ENCODE measurements at regions not wholly inside any gene's neighbourhood (a gene's known extent, or its start where the extent isn't known, plus 50 kb on each side); places are given as distances from the start of the nearest gene placed in this dataset.

DNA sequence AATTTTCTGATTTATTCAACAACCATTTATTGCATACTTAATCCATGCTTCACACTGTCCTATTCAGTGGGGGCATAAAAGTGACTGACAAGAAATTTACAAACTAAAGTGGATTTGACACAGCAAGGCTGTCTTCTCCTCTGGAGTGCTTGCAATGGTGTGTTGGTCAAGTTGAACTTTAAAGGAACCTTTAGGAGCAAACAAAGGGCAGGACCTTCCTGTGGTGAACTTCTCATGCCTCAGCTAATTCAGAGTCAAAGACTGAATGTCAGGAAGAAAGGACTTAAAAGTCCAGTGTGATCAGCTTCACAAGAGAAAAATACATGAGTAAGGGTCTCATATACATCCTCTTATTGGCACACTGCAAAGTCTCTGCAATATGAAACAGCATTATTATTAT, 60.8 kb upstream of the TENT5A start:
- no peak for ATAC-seq

DNA sequence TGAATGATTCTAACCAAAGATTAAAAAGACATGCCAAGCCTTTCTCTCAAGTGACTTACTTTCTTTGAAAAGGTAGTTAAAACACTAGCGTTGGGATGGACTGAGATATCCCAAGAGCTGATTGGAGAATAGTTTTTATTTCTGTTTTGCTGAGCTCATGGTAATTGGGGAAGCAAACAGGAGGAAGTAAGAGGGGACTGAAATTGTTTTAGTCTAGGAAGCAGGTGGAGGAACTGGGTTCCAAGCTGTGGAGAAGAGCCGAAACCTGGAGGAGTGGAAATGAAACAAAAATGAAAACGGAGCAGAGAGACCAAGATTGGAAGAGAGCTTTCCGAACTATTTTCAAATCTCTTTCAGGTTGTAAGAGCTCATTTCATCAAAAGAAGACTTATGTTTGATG, 59.9 kb upstream of the TENT5A start:
- ATAC-seq, result no peak

- no peak for ATAC-seq
These were observed 56.5 kb upstream of the TENT5A start for GRCh38 chr6:81808851-81809570.

- ATAC-seq, result no peak
These were observed 54.5 kb upstream of the TENT5A start for GRCh38 chr6:81806793-81807565.

DNA sequence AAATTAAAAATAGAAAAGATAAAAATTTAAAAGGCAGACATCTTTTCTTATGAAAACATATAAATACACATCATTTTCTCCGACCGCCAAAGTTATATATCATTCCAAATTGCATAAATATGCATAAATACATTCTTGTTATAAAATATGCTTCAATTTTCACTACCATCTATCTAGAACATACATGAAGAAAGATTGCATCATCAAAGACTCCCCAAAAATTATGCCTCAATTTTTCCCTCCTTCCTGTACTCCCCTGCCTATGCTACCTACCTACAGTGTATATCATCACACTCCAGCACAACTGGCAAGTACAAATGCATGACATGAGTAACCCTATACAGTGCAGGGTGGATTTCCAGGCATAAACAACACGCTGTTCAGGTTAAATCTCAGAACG, 49.9 kb upstream of the TENT5A start:
- ATAC-seq, result no peak
